Endodermal cell (in vitro differentiated cells): ENCODE measurements at regions not wholly inside any gene's neighbourhood (a gene's known extent, or its start where the extent isn't known, plus 50 kb on each side); places are given as distances from the start of the nearest gene placed in this dataset.

Experiments
- DNase-seq: peaks from one replicate; pipeline ENCODE4 v3.0.0-alpha.2; 2017
- H3K27ac ChIP-seq: 2 replicates; pipeline ENCODE4 v1.5.1; 2013; ENCODE audit warnings: mild to moderate bottlenecking, low read depth, low read length, moderate library complexity
- H3K27me3 ChIP-seq: 2 replicates; pipeline ENCODE4 v1.6.1; 2013; ENCODE audit warnings: mild to moderate bottlenecking, low read length, moderate library complexity; ENCODE audit not compliant: insufficient read depth, control insufficient read depth, poor library complexity, severe bottlenecking
- H3K36me3 ChIP-seq: 2 replicates; pipeline ENCODE4 v1.7.0; 2013; ENCODE audit warnings: mild to moderate bottlenecking, low read length, moderate library complexity; ENCODE audit not compliant: control insufficient read depth, insufficient read depth
- H3K4me1 ChIP-seq: one replicate; pipeline ENCODE4 v1.7.0; 2013; ENCODE audit warnings: low read length; ENCODE audit not compliant: control insufficient read depth, insufficient read depth
- H3K4me3 ChIP-seq: 2 replicates; pipeline ENCODE4 v1.5.1; 2013; ENCODE audit warnings: mild to moderate bottlenecking, low read length, moderate library complexity
- H3K9ac ChIP-seq: 2 replicates; pipeline ENCODE4 v1.6.1; 2013; ENCODE audit warnings: mild to moderate bottlenecking, low read length, moderate library complexity; ENCODE audit not compliant: poor library complexity, severe bottlenecking; ENCODE audit errors: extremely low read depth
- H3K9me3 ChIP-seq: 2 replicates; pipeline ENCODE4 v1.6.1; 2013; ENCODE audit warnings: mild to moderate bottlenecking, low read length, moderate library complexity; ENCODE audit not compliant: control insufficient read depth
- H3K27ac Mint-ChIP-seq: 2 replicates; pipeline ENCODE4 v1.8.0; 2020; ENCODE audit warnings: mixed read lengths
- H3K27me3 Mint-ChIP-seq: 2 replicates; pipeline ENCODE4 v1.8.0; 2021; ENCODE audit warnings: mild to moderate bottlenecking, mixed read lengths; ENCODE audit not compliant: insufficient read depth
- H3K36me3 Mint-ChIP-seq: 2 replicates; pipeline ENCODE4 v1.8.0; 2020; ENCODE audit warnings: low read depth, mixed read lengths
- H3K4me1 Mint-ChIP-seq: 2 replicates; pipeline ENCODE4 v1.8.0; 2020; ENCODE audit warnings: mixed read lengths
- H3K4me3 Mint-ChIP-seq: 2 replicates; pipeline ENCODE4 v1.8.0; 2020; ENCODE audit warnings: mild to moderate bottlenecking, moderate library complexity, mixed read lengths
- H3K9me3 Mint-ChIP-seq: 2 replicates; pipeline ENCODE4 v1.8.0; 2020; ENCODE audit warnings: mild to moderate bottlenecking, mixed read lengths
- CTCF ChIP-seq: fragments of 200-600 bp; sonication (generic); conservative IDR thresholded peaks from 2 replicates; pipeline ENCODE4 v1.5.0; 2021; ENCODE audit warnings: antibody characterized with exemption, mild to moderate bottlenecking
- WGBS, 2 experiments: methylation state at CpG; one replicate each; pipeline versions ENCODE4 v1.1.5 to v1.1.7; 2013; ENCODE audit warnings: missing lambda C conversion rate in 2 of 2, mixed read lengths in 1 of 2; ENCODE audit not compliant: insufficient coverage in 1 of 2, insufficient read length in 1 of 2; 5-methylcytosine and 5-hydroxymethylcytosine counted together

DNA sequence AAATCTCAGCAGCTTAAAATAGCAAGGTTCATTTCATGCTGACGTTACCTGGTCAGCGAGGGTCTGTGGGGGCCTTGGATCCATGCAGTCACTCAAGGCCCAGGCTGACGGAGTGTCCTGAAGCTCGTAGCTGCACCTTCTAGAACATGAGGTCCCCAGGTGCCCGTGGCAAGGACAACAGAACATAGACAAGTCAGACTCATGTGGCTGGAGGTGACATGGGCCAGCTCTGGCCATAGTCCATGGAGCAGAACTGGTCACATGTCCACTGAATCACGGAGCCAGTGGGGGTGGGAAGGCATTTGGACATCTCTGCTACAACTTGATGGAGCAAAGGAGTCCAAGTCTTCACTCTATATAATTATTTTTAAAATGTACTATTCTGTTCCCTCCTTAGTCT lies 233.2 kb downstream of the ACKR3 start:
- no peaks in the 10 kb centered on the region for H3K27me3 ChIP-seq
- H3K36me3 ChIP-seq = no peaks in the 10 kb centered on the region
- H3K9me3 ChIP-seq = peaks cover 10% of the 10 kb centered on the region
- no peak for DNase-seq
- no peak overlapping the region for H3K9ac ChIP-seq
- no peak for TF ChIP-seq CTCF
- no peak overlapping the region for H3K4me3 ChIP-seq
- no peak overlapping the region for H3K27ac Mint-ChIP-seq
- H3K27me3 Mint-ChIP-seq = peaks cover 12% of the 10 kb centered on the region
- no peaks in the 10 kb centered on the region for H3K4me1 ChIP-seq
- 93% methylated on average over 5 to 6 of the region's 6 CpGs for WGBS, 2 experiments
- H3K36me3 Mint-ChIP-seq = no peaks in the 10 kb centered on the region
- H3K9me3 Mint-ChIP-seq = peaks cover 15% of the 10 kb centered on the region
- no peak overlapping the region for H3K27ac ChIP-seq
- H3K4me1 Mint-ChIP-seq = peaks cover 4% of the 10 kb centered on the region
- no peak overlapping the region for H3K4me3 Mint-ChIP-seq

DNA sequence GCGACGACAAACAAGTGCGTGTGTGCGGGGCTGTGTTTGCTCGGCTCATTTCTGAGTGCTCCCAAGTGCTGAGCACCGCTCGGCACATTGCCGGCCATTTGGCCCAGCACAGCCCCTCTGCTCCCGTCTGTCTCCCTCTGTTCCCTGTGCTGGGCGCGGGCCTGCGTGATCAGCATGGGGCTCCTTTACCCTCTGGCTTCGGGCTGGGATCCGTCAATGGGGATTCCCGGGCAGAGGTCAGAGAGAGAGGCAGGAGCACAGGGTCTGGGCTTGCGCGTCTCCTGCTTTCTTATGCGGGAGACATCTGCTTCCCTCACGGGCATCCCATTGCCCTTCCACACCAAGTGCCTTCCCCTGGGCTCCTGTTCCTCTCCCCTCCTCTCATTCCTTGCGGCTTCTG lies 234.0 kb downstream of the ACKR3 start:
- TF ChIP-seq CTCF = no peak
- peaks cover 4% of the 10 kb centered on the region for H3K4me1 Mint-ChIP-seq
- no peak overlapping the region for H3K4me3 Mint-ChIP-seq
- H3K27ac Mint-ChIP-seq = no peak overlapping the region
- no peaks in the 10 kb centered on the region for H3K4me1 ChIP-seq
- WGBS, 2 experiments = 87 to 91% methylated on average over 16 to 20 of the region's 20 CpGs
- peaks cover 15% of the 10 kb centered on the region for H3K27me3 Mint-ChIP-seq
- H3K4me3 ChIP-seq = no peak overlapping the region
- H3K36me3 Mint-ChIP-seq = no peaks in the 10 kb centered on the region
- H3K9ac ChIP-seq = no peak overlapping the region
- H3K9me3 ChIP-seq = peaks cover 18% of the 10 kb centered on the region
- H3K27ac ChIP-seq = no peak overlapping the region
- H3K36me3 ChIP-seq = no peaks in the 10 kb centered on the region
- peaks cover 22% of the 10 kb centered on the region for H3K9me3 Mint-ChIP-seq
- peak; percentile 60 for DNase-seq
- no peaks in the 10 kb centered on the region for H3K27me3 ChIP-seq

DNA sequence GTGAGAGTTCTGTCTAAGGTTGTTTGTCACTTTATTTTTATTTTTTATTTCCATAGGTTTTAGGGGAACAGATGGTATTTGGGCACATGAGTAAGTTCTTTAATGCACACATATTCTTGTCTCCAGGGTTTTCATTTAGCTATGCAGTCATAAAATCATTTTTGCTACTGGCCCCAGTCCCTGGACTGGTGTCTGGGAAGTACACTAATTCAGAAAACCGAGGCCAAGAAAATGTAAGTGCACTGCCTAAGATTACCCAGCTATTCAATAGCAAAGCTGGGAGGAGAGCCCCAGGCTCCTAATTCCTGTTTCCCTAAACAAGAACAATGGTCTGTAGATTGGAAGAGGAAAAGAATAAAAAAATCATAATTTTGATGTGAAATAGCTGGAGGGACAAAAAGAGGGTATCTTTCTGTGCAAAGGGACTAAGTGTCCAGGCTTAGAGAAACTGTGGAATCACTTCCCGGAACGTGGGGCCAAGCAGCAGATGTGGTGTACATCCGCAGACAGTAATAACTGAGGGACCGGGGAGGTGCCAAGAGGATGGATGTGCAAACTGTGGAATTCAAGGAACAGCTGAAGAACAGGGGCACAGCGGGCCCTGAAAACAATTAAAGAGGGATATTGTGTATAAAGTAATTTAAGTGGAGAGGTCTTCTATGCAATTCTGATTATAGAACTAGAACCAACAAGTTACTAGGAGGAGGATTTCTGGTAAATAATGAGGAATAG lies 236.3 kb downstream of the ACKR3 start:
- H3K9me3 Mint-ChIP-seq = peaks cover 41% of the 10 kb centered on the region
- H3K27me3 Mint-ChIP-seq = peaks cover 14% of the 10 kb centered on the region
- Histone ChIP-seq H3K27ac (no peak overlapping the region), H3K27me3 (no peaks in the 10 kb centered on the region), H3K36me3 (no peaks in the 10 kb centered on the region), H3K9ac (no peak overlapping the region), H3K4me3 (no peak overlapping the region), H3K9me3 (peaks cover 40% of the 10 kb centered on the region), H3K4me1 (no peaks in the 10 kb centered on the region)
- no peak for DNase-seq
- peaks cover 4% of the 10 kb centered on the region for H3K4me1 Mint-ChIP-seq
- no peak overlapping the region for H3K27ac Mint-ChIP-seq
- 95 to 98% methylated on average over 6 of the region's 6 CpGs for WGBS, 2 experiments
- peaks cover 3% of the 10 kb centered on the region for H3K36me3 Mint-ChIP-seq
- no peak overlapping the region for H3K4me3 Mint-ChIP-seq
- no peak for TF ChIP-seq CTCF
